H1 (cell line): ENCODE measurements at regions not wholly inside any gene's neighbourhood (a gene's known extent, or its start where the extent isn't known, plus 50 kb on each side); places are given as distances from the start of the nearest gene placed in this dataset.

Source experiments
- CTCF ChIA-PET: fragments of 300-600 bp; sonication (Branson Sonifier 250); formaldehyde crosslinking; loops from one replicate; lab custom pipeline; 2021; ENCODE audit not compliant: partially characterized antibody; lab: Charles Lee
- POLR2A ChIA-PET: fragments of 300-600 bp; sonication (Branson Sonifier 250); formaldehyde crosslinking; loops from one replicate; lab custom pipeline; 2021; ENCODE audit warnings: inconsistent platforms; ENCODE audit not compliant: partially characterized antibody; lab: Charles Lee
- DNase-seq, 2 experiments: peaks; one replicate each; pipeline versions ENCODE4 v3.0.0 to v3.0.0-alpha.2; 2010 to 2022; ENCODE audit warnings: low spot score in 2 of 2, low read depth in 1 of 2, mixed read lengths in 1 of 2
- FAIRE-seq: peaks from 2 replicates; lab custom pipeline; 2011; peaks lifted over from hg19 to GRCh38; lab: Jason Lieb, UNC
- H2AFZ ChIP-seq: 2 replicates; pipeline ENCODE4 v1.8.1; 2012; ENCODE audit warnings: low read length, inconsistent platforms
- H2AK5ac ChIP-seq: 2 replicates; pipeline ENCODE4 v1.6.1; 2013; ENCODE audit warnings: low read depth, low read length
- H2BK120ac ChIP-seq: replicated peaks from 2 replicates; pipeline ENCODE3; 2013; ENCODE audit warnings: low read depth, low read length, inconsistent platforms
- H2BK12ac ChIP-seq: 2 replicates; pipeline ENCODE4 v1.6.1; 2013; ENCODE audit warnings: low read depth, low read length
- H2BK15ac ChIP-seq: 2 replicates; pipeline ENCODE4 v1.6.1; 2013; ENCODE audit warnings: low read length
- H2BK20ac ChIP-seq: 2 replicates; pipeline ENCODE4 v1.6.1; 2013; ENCODE audit warnings: low read length
- H2BK5ac ChIP-seq: 2 replicates; pipeline ENCODE4 v1.6.1; 2013; ENCODE audit warnings: low read depth, low read length
- H3K14ac ChIP-seq: 2 replicates; pipeline ENCODE4 v1.6.1; 2013; ENCODE audit warnings: inconsistent platforms; ENCODE audit not compliant: insufficient read length
- H3K18ac ChIP-seq: 2 replicates; pipeline ENCODE4 v1.6.1; 2013; ENCODE audit warnings: low read length; ENCODE audit errors: extremely low read depth
- H3K23ac ChIP-seq: 2 replicates; pipeline ENCODE4 v1.6.1; 2013; ENCODE audit warnings: inconsistent platforms; ENCODE audit not compliant: insufficient read length
- H3K23me2 ChIP-seq: 2 replicates; pipeline ENCODE4 v1.6.1; 2013; ENCODE audit warnings: low read depth, low read length
- H3K27ac ChIP-seq: 2 replicates; pipeline ENCODE4 v1.6.1; 2011; ENCODE audit warnings: low read depth, low read length, inconsistent platforms
- H3K27me3 ChIP-seq, 4 experiments: replicated peaks in 1 of 4; 1 replicate in 1 of 4; 2 replicates in 3 of 4; pipeline versions ENCODE4 v1.6.1 to v1.8.1; 2011 to 2013; ENCODE audit warnings: low read length in 3 of 4, mild to moderate bottlenecking in 3 of 4, inconsistent platforms in 2 of 4, mixed read lengths in 2 of 4, moderate library complexity in 1 of 4; ENCODE audit not compliant: control insufficient read depth in 3 of 4, insufficient read depth in 3 of 4; ENCODE audit errors: extremely low read depth in 1 of 4
- H3K36me3 ChIP-seq, 4 experiments: 2 replicates each; pipeline versions ENCODE4 v1.6.1 to v1.8.1; 2011 to 2013; ENCODE audit warnings: mild to moderate bottlenecking in 4 of 4, low read length in 3 of 4, moderate library complexity in 2 of 4, control low read depth in 1 of 4, inconsistent platforms in 1 of 4; ENCODE audit not compliant: insufficient read depth in 4 of 4, control insufficient read depth in 2 of 4
- H3K4ac ChIP-seq: replicated peaks from 2 replicates; pipeline ENCODE3; 2013; ENCODE audit warnings: low read length, low read depth, mixed read lengths, inconsistent platforms; ENCODE audit not compliant: insufficient read length
- H3K4me1 ChIP-seq, 4 experiments: replicated peaks in 1 of 4; 1 replicate in 1 of 4; 2 replicates in 3 of 4; pipeline versions ENCODE4 v1.6.1 to v1.8.1; 2011 to 2013; ENCODE audit warnings: low read length in 3 of 4, inconsistent platforms in 2 of 4, mixed read lengths in 1 of 4; ENCODE audit not compliant: insufficient read depth in 4 of 4, control insufficient read depth in 3 of 4
- H3K4me2 ChIP-seq, 2 experiments: 2 replicates each; pipeline versions ENCODE4 v1.6.1 to v1.8.1; 2011 to 2013; ENCODE audit warnings: low read depth in 2 of 2, low read length in 2 of 2, control low read depth in 1 of 2, inconsistent platforms in 1 of 2, mild to moderate bottlenecking in 1 of 2; ENCODE audit not compliant: insufficient read depth in 1 of 2
- H3K4me3 ChIP-seq, 4 experiments: fragments of 200-600, 300-600 bp in 1 of 4; sonication (generic), shearing (Covaris generic), sonication (Bioruptor Twin) in 1 of 4; 2 replicates each; pipeline versions ENCODE4 v1.5.1 to v1.8.1; 2011 to 2016; ENCODE audit warnings: low read length in 4 of 4, low read depth in 3 of 4, control low read depth in 2 of 4, inconsistent platforms in 2 of 4, mild to moderate bottlenecking in 2 of 4, mixed read lengths in 1 of 4, moderate library complexity in 1 of 4; ENCODE audit not compliant: insufficient read depth in 2 of 4; ENCODE audit errors: extremely low read depth in 1 of 4
- H3K56ac ChIP-seq: replicated peaks from 2 replicates; pipeline ENCODE3; 2013; ENCODE audit warnings: low read depth, mild to moderate bottlenecking, mixed read lengths, low read length, inconsistent platforms; ENCODE audit not compliant: insufficient read length
- H3K79me1 ChIP-seq: 2 replicates; pipeline ENCODE4 v1.6.1; 2013; ENCODE audit warnings: low read depth, low read length, control low read depth
- H3K79me2 ChIP-seq, 2 experiments: 2 replicates each; pipeline versions ENCODE4 v1.6.1 to v1.8.1; 2012 to 2013; ENCODE audit warnings: low read length in 2 of 2, mild to moderate bottlenecking in 2 of 2, inconsistent platforms in 1 of 2; ENCODE audit not compliant: insufficient read depth in 2 of 2, control insufficient read depth in 1 of 2
- H3K9ac ChIP-seq, 4 experiments: replicated peaks in 1 of 4; 1 replicate in 1 of 4; 2 replicates in 3 of 4; pipeline versions ENCODE4 v1.6.1 to v1.8.1; 2011 to 2013; ENCODE audit warnings: low read depth in 3 of 4, low read length in 3 of 4, control low read depth in 2 of 4, mild to moderate bottlenecking in 2 of 4, moderate library complexity in 2 of 4, inconsistent platforms in 1 of 4; ENCODE audit errors: extremely low read depth in 1 of 4
- H3K9me3 ChIP-seq, 2 experiments: 2 replicates each; pipeline versions ENCODE4 v1.6.1 to v1.8.1; 2012 to 2013; ENCODE audit warnings: mild to moderate bottlenecking in 2 of 2, moderate library complexity in 2 of 2, control low read depth in 1 of 2, inconsistent platforms in 1 of 2, low read depth in 1 of 2, low read length in 1 of 2, mixed read lengths in 1 of 2; ENCODE audit not compliant: insufficient read depth in 2 of 2
- H4K20me1 ChIP-seq, 2 experiments: replicated peaks in 1 of 2; 2 replicates each; pipeline versions ENCODE3 to v1.8.1; 2011 to 2013; ENCODE audit warnings: inconsistent platforms in 2 of 2, low read length in 2 of 2, mild to moderate bottlenecking in 1 of 2; ENCODE audit not compliant: insufficient read depth in 2 of 2, control insufficient read depth in 1 of 2
- H4K5ac ChIP-seq: 2 replicates; pipeline ENCODE4 v1.6.1; 2013; ENCODE audit warnings: low read length, low read depth, mixed read lengths, inconsistent platforms; ENCODE audit not compliant: insufficient read length
- H4K8ac ChIP-seq: 2 replicates; pipeline ENCODE4 v1.8.0; 2013; ENCODE audit warnings: mild to moderate bottlenecking, moderate library complexity, low read length, inconsistent platforms; ENCODE audit not compliant: insufficient read depth; ENCODE audit errors: extremely low read depth
- H4K91ac ChIP-seq: replicated peaks from 2 replicates; pipeline ENCODE3; 2013; ENCODE audit warnings: low read length, mixed read lengths, inconsistent platforms; ENCODE audit not compliant: insufficient read length
- CBX5 ChIP-seq: fragments of 300-800, 300-1000 bp; sonication (generic); IDR thresholded peaks from 2 replicates; pipeline ENCODE4 v1.7.1; 2016; ENCODE audit warnings: antibody characterized with exemption, low read length, low read depth
- CREB1 ChIP-seq: IDR thresholded peaks from 2 replicates; pipeline ENCODE4 v1.6.1; 2012; ENCODE audit warnings: inconsistent platforms
- EZH2 ChIP-seq: fragments of 200-600 bp; sonication (generic); IDR thresholded peaks from 2 replicates; pipeline ENCODE4 v1.7.1; 2012; ENCODE audit warnings: low read depth, mild to moderate bottlenecking, moderate library complexity, low read length, inconsistent platforms; ENCODE audit not compliant: severe bottlenecking
- HDAC6 ChIP-seq: IDR thresholded peaks from one replicate; pipeline ENCODE4 v1.7.1; 2012; ENCODE audit warnings: low read depth, mild to moderate bottlenecking, inconsistent platforms, low read length, moderate library complexity
- NRF1 ChIP-seq: IDR thresholded peaks from 2 replicates; pipeline ENCODE4 v1.6.1; 2011; ENCODE audit warnings: mild to moderate bottlenecking, low read depth, low read length, improper control_type of control experiment
- SUZ12 ChIP-seq: fragments of 200-600 bp; sonication (generic); IDR thresholded peaks from 2 replicates; pipeline ENCODE4 v1.6.1; 2012; ENCODE audit warnings: mild to moderate bottlenecking, inconsistent platforms, low read length, moderate library complexity, mixed read lengths

GRCh38 chr10:116006508-116006907 is 266.5 kb downstream of the GFRA1 start:
- Histone ChIP-seq H2BK120ac (no peak overlapping the region), H4K5ac (no peak overlapping the region), H4K91ac (no peak overlapping the region), H3K9ac (no peak overlapping the region), H3K23ac (no peak overlapping the region), H3K27me3 (no peaks in the 10 kb centered on the region), H3K4me2 (no peak overlapping the region), H3K27ac (no peak overlapping the region), H3K36me3 (no peaks in the 10 kb centered on the region), H2BK20ac (no peak overlapping the region), H3K9me3 (no peaks in the 10 kb centered on the region), H3K4ac (no peak overlapping the region), H3K79me2 (no peaks in the 10 kb centered on the region), H2BK12ac (no peak overlapping the region), H3K4me3 (no peak overlapping the region), H3K23me2 (no peaks in the 10 kb centered on the region), H2AK5ac (no peak overlapping the region), H3K79me1 (no peaks in the 10 kb centered on the region), H3K4me1 (no peaks in the 10 kb centered on the region), H4K20me1 (no peaks in the 10 kb centered on the region), H2BK5ac (no peak overlapping the region), H2BK15ac (no peak overlapping the region), H3K14ac (no peak overlapping the region), H2AFZ (no peak overlapping the region)
- DNase-seq (no peak), FAIRE-seq (no peak)
- ChIA-PET CTCF (interaction anchor here (0.6 to 1.0 kb wide), 3 partner anchors 24 to 106 kb away, joined by 3 read pairs; no protein-coding TSS in a partner anchor), POLR2A (no interaction called here)
- TF ChIP-seq HDAC6 (no peak), SUZ12 (no peak), CREB1 (no peak), EZH2 (no peak), NRF1 (no peak), CBX5 (no peak)
- TF ChIP-seq, all 59 proteins: peak for 0
- H4K8ac ChIP-seq: no peak overlapping the region
- H3K56ac ChIP-seq: no peak overlapping the region
- no peak overlapping the region for H3K18ac ChIP-seq
